NB4 (cell line): ENCODE measurements at regions not wholly inside any gene's neighbourhood (a gene's known extent, or its start where the extent isn't known, plus 50 kb on each side); places are given as distances from the start of the nearest gene placed in this dataset.

Experiments
- DNase-seq: peaks from one replicate; pipeline ENCODE4 v3.0.0; 2010; ENCODE audit warnings: low read depth
- H3K4me3 ChIP-seq: one replicate; pipeline ENCODE4 v1.5.1; 2011; ENCODE audit warnings: mild to moderate bottlenecking, low read depth, low read length, moderate library complexity
- CTCF ChIP-seq: IDR thresholded peaks from one replicate; pipeline ENCODE4 v1.5.1; 2012; ENCODE audit warnings: low read depth, low read length
- MYC ChIP-seq: IDR thresholded peaks from 2 replicates; pipeline ENCODE4 v1.6.1; 2011; ENCODE audit warnings: low read depth, low read length
- POLR2A ChIP-seq: IDR thresholded peaks from 2 replicates; pipeline ENCODE4 v1.6.1; 2011; ENCODE audit warnings: mild to moderate bottlenecking; ENCODE audit not compliant: insufficient read length; ENCODE audit errors: extremely low read depth
- TF ChIP-seq, protein P1 (sequence below): IDR thresholded peaks from 2 replicates; pipeline ENCODE4 v1.6.1; 2011; ENCODE audit warnings: low read depth, low read length

DNA sequence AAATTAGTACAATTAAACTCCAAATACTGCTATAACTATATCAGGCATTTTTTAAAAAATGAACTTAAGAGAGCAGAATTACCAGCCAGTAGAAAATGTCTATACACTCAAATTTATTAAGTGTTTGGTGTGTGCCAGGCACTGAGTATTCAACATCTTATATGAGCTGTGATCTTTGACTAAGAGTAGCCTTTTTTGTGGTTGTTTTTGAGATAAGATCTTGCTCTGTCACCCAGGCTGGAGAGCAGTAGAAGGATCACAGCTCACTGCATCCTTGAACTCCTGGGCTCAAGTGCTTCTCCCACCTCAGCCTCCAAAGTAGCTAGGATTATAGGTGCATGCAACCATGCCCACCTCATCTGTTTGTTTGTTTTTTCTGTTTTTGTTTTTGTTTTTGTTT lies 102.5 kb upstream of the CELF2 start:
- TF ChIP-seq, protein P1, sequence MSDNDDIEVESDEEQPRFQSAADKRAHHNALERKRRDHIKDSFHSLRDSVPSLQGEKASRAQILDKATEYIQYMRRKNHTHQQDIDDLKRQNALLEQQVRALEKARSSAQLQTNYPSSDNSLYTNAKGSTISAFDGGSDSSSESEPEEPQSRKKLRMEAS: no peak
- TF ChIP-seq CTCF (no peak), POLR2A (no peak), MYC (no peak)
- DNase-seq: no peak
- no peak overlapping the region for H3K4me3 ChIP-seq

DNA sequence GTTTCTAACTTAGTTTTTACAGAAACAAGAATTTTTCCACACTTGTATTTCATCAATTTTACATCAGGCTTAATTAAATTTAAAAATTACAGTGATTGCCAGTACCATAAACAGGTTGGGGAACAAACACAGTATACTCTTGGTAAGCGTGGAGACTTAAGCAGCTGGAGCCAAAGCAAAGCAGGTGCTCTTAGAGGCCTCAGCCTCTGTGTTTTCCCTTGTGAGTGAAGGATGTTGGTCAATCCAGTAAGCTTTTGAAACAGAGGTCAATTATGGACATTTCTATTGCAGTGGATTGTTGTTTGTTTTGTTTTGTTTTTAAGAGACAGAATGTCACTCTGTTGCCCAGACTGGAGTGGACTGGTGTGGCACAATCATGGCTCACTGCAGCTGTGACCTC lies 100.6 kb upstream of the CELF2 start:
- no peak for DNase-seq
- TF ChIP-seq POLR2A: no peak
- TF ChIP-seq CTCF: no peak
- TF ChIP-seq, protein P1: no peak
- no peak for TF ChIP-seq MYC
- no peak overlapping the region for H3K4me3 ChIP-seq

DNA sequence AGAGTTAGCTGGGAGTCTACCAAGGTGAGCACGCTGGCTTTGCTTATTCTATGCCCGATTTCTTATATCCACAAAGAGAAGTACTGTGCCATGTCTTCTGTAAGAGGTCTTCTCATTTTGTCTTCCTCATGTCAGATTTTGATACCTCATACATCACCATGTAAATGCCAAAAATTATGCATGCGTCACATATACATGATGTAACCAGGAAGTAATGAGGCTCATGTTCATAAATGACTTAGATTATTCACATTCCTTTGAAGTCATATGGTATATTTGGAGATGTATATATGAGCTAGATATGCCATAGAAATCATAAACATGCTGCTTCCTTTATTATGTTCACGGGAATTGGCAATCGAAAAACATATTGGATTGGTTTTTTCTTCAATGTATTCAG lies 97.7 kb upstream of the CELF2 start:
- TF ChIP-seq POLR2A (no peak), MYC (no peak), CTCF (no peak)
- DNase-seq: no peak
- H3K4me3 ChIP-seq: no peak overlapping the region

DNA sequence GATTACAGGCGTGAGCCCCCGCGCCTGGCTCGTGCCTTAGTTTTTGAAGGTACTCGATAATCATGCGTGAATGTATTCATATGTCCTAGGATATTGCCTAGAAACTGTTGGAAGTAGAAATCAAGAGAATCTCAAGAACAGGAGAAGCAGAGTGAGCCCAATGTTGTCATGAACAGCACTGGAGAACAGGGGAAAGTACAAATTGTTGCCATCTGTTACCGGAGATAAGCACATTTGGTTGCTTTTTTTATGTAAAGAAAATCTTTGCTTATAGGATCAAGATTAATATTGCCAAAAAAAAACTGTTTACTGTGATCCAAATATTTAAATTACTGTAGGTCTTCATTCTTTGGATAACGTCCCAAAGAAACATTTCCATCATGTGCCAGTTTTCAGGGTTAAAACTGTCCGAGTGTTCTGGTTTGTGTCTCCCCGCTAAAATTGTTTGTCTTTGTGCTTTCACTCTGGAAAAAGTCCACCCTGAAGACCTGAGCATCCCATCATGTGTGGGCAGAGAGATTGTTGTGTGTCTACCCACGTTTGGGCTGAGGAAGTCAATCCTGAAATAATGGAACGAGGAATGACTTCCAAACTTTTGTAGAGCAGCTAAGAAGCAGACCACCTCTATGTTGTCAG lies 95.7 kb upstream of the CELF2 start:
- no peak for DNase-seq
- TF ChIP-seq, protein P1: no peak
- TF ChIP-seq CTCF (no peak), POLR2A (no peak), MYC (no peak)
- no peak overlapping the region for H3K4me3 ChIP-seq

GRCh38 chr10:10923029-10923651 lies 94.5 kb upstream of the CELF2 start:
- no peak for DNase-seq
- no peak overlapping the region for H3K4me3 ChIP-seq
- TF ChIP-seq CTCF (no peak), MYC (no peak), POLR2A (no peak)
- TF ChIP-seq, protein P1: no peak
